ENCODE measurements at regions not wholly inside any gene's neighbourhood (a gene's known extent, or its start where the extent isn't known, plus 50 kb on each side); places are given as distances from the start of the nearest gene placed in this dataset.

- Histone ChIP-seq H3K4me3 (no peak overlapping the region), H3K36me3 (no peaks in the 10 kb centered on the region), H3K27me3 (peaks cover 83 to 100% of the 10 kb centered on the region in 2 donors), H3K9me3 (no peaks in the 10 kb centered on the region), H3K4me1 (peaks cover 0 to under 1% of the 10 kb centered on the region in 2 donors), H3K27ac (no peak overlapping the region)
- DNase-seq = no peak
- intact Hi-C loops (cut with DNase I) = no loop called here
- no peak for ATAC-seq
- TF ChIP-seq CTCF (IDR thresholded peaks at IDR 0.05) = no peak
Measured at GRCh38 chr5:73228052-73228451, 55.1 kb downstream of the TMEM174 start.
